ENCODE measurements at regions not wholly inside any gene's neighbourhood (a gene's known extent, or its start where the extent isn't known, plus 50 kb on each side); places are given as distances from the start of the nearest gene placed in this dataset.

- no peak for TF ChIP-seq CTCF (IDR thresholded peaks at IDR 0.05)
- no peak for TF ChIP-seq POLR2A (IDR thresholded peaks at IDR 0.05)
These were observed 466.1 kb upstream of the MC4R start for GRCh38 chr18:60838677-60839076.
